ENCODE measurements at regions not wholly inside any gene's neighbourhood (a gene's known extent, or its start where the extent isn't known, plus 50 kb on each side); places are given as distances from the start of the nearest gene placed in this dataset.
"Not testable (repeated sequence)": the region's sequence is repeated elsewhere in the genome, so short reads cannot be mapped to it uniquely, and the experiment has no call there.

DNA sequence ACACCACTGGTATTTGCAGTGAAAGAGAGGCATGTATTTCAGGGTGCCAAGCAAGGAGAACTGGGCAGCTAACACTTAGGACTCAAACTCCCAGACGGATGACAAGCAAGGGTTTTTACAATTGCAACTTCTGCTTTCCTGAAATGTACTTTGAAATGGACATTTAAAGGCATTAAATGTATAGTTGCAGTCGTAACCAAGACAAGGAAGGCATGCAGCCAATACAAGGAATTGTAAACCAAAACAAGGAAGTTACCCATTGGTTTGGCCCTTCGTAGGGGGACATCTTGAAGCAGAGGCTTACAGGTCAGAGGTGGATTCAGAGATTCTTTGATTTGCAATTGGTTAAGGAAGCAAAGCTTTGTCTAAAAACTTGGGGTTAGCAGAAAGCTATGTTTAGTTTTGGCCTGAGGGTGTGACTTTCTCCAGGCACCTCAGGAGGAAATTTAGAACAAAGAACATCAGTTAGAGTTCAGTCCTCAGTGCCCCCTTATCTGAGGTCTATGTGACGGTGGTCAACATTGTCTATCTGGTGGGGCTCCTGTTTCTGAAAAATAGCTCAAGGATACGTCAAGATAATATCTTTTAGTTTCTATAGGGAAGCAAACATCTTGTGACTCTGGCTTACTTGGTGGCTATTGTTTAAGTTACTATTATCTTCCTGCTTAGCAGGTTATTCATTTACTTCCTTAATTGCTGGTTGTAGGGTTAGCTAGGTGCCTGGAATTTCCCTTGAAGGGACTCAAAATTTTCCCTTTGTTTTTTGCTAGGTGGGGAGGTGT, 266.0 kb downstream of the CD83 start:
- Mint-ChIP-seq H3K4me3 (ENCODE audit: unreplicated experiment) (no peak overlapping the region), H3K27me3 (ENCODE audit: unreplicated experiment) (peaks cover 70% of the 10 kb centered on the region), H3K9me3 (ENCODE audit: unreplicated experiment) (no peaks in the 10 kb centered on the region), H3K27ac (ENCODE audit: unreplicated experiment) (no peak overlapping the region), H3K36me3 (ENCODE audit: unreplicated experiment) (no peaks in the 10 kb centered on the region), H3K4me1 (ENCODE audit: unreplicated experiment) (no peaks in the 10 kb centered on the region)
- TF ChIP-seq, protein P1, sequence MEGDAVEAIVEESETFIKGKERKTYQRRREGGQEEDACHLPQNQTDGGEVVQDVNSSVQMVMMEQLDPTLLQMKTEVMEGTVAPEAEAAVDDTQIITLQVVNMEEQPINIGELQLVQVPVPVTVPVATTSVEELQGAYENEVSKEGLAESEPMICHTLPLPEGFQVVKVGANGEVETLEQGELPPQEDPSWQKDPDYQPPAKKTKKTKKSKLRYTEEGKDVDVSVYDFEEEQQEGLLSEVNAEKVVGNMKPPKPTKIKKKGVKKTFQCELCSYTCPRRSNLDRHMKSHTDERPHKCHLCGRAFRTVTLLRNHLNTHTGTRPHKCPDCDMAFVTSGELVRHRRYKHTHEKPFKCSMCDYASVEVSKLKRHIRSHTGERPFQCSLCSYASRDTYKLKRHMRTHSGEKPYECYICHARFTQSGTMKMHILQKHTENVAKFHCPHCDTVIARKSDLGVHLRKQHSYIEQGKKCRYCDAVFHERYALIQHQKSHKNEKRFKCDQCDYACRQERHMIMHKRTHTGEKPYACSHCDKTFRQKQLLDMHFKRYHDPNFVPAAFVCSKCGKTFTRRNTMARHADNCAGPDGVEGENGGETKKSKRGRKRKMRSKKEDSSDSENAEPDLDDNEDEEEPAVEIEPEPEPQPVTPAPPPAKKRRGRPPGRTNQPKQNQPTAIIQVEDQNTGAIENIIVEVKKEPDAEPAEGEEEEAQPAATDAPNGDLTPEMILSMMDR (IDR thresholded peaks at IDR 0.05) = no peak
- no peak for DNase-seq (ENCODE audit: extremely low spot score, unreplicated experiment)

DNA sequence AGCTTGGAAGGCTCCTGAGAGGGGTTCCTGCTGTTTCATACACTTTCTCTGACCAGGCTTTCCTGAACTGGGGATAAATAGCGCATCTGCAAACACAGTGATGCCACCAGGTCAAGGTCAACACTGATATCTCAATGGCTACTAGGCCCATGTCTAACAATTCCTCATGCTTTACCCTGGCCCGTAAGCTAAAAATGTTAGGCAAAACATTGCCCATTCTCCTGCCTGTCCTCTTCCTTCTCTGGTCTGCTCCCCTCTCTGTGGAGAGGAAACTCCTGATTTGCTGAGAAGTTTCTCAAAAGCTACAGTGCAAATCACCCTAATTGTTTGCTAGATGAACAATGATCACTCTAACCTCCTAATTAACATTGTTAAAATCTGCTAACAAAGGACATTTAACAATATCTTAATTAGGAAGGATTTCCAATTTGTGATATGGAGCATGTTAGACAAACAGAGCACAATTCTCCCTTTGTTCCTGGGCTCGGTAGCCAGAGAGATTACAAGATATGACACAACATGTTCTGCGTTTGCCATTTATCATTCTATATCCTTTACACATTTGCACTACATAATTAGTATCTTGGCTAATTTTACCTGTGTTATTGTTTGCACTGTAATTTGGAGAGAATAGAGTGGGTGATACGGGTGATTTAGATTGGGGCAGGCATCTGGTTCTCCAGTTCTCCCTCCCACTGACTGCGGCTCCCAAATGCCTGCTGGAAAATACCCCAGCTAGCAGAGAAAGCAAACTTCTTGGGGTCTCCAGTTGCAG, 266.8 kb downstream of the CD83 start:
- Mint-ChIP-seq H3K9me3 (ENCODE audit: unreplicated experiment) (no peaks in the 10 kb centered on the region), H3K4me3 (ENCODE audit: unreplicated experiment) (no peak overlapping the region), H3K27me3 (ENCODE audit: unreplicated experiment) (peaks cover 69% of the 10 kb centered on the region), H3K4me1 (ENCODE audit: unreplicated experiment) (no peaks in the 10 kb centered on the region), H3K27ac (ENCODE audit: unreplicated experiment) (no peak overlapping the region), H3K36me3 (ENCODE audit: unreplicated experiment) (no peaks in the 10 kb centered on the region)
- TF ChIP-seq, protein P1 (IDR thresholded peaks at IDR 0.05) = no peak
- no peak for DNase-seq (ENCODE audit: extremely low spot score, unreplicated experiment)

DNA sequence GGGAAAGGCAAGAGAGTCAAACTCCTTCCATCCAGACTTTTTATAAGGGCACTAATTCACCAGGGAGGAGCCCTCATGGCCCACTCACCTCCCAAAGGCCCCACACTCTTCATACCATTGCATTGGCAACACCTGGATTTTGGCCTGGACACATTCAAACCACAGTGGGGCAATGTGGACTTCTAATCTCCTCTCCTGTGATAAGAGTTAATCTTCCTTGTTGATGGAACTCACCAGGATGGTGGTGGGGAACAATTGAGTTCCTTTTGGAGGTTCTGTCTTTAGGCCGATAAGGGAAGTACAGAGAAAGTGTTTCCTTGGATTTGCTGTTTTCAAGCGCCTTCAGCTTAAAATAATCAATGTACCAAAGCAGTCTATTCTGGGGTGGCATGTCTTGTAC, 268.7 kb downstream of the CD83 start:
- Mint-ChIP-seq H3K27me3 (ENCODE audit: unreplicated experiment) (peaks cover 64% of the 10 kb centered on the region), H3K4me1 (ENCODE audit: unreplicated experiment) (no peaks in the 10 kb centered on the region), H3K27ac (ENCODE audit: unreplicated experiment) (no peak overlapping the region), H3K4me3 (ENCODE audit: unreplicated experiment) (no peak overlapping the region), H3K36me3 (ENCODE audit: unreplicated experiment) (no peaks in the 10 kb centered on the region), H3K9me3 (ENCODE audit: unreplicated experiment) (no peaks in the 10 kb centered on the region)
- DNase-seq (ENCODE audit: extremely low spot score, unreplicated experiment) = no peak
- TF ChIP-seq, protein P1 (IDR thresholded peaks at IDR 0.05) = no peak

DNA sequence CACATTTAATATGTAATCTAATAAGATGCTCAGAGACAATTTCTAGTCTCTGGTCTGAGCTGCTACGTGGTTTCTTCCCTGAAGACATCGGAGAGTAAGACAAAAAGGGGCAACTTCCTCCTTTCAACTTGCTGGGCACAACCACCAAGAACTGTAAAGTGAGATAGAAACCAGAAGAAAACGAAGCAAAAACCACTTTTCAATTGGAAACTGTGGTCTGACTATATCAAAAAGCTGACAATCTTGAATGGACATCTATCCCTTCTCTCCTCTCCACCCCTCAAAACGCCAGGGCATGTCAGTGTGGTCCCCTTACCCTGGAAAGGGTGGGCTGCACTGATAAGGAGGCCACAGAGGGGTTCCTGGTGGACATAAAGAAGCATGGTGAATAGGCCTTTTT, 269.1 kb downstream of the CD83 start:
- peaks cover 61% of the 10 kb centered on the region for H3K27me3 Mint-ChIP-seq (ENCODE audit: unreplicated experiment)
- DNase-seq (ENCODE audit: extremely low spot score, unreplicated experiment) = no peak
- H3K36me3 Mint-ChIP-seq (ENCODE audit: unreplicated experiment) = no peaks in the 10 kb centered on the region
- no peaks in the 10 kb centered on the region for H3K4me1 Mint-ChIP-seq (ENCODE audit: unreplicated experiment)
- H3K27ac Mint-ChIP-seq (ENCODE audit: unreplicated experiment) = no peak overlapping the region
- no peak overlapping the region for H3K4me3 Mint-ChIP-seq (ENCODE audit: unreplicated experiment)
- no peaks in the 10 kb centered on the region for H3K9me3 Mint-ChIP-seq (ENCODE audit: unreplicated experiment)
- TF ChIP-seq, protein P1 (IDR thresholded peaks at IDR 0.05) = no peak

DNA sequence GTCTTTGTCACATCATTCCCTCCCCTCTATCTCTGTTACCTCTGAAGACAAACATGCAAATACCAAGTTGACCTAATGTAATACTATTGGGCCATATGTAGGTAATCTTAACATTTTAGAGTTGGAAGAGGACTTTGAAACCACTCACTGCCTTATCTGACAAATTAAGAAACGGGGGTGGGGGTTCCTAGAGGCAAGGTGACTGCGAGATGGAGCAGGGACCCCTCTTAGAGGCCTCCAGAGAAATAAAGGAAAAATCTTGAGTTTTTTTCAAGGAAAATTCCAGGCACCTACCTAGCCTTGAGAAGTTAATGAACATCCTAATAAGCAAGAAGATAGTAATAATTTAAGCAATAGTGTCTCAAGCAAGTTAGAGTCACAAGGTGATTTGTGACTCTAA, 270.8 kb downstream of the CD83 start:
- TF ChIP-seq, protein P1 (IDR thresholded peaks at IDR 0.05) = no peak
- Mint-ChIP-seq H3K4me1 (ENCODE audit: unreplicated experiment) (no peaks in the 10 kb centered on the region), H3K4me3 (ENCODE audit: unreplicated experiment) (no peak overlapping the region), H3K27ac (ENCODE audit: unreplicated experiment) (no peak overlapping the region), H3K9me3 (ENCODE audit: unreplicated experiment) (no peaks in the 10 kb centered on the region), H3K27me3 (ENCODE audit: unreplicated experiment) (peaks cover 56% of the 10 kb centered on the region), H3K36me3 (ENCODE audit: unreplicated experiment) (no peaks in the 10 kb centered on the region)
- no peak for DNase-seq (ENCODE audit: extremely low spot score, unreplicated experiment)

DNA sequence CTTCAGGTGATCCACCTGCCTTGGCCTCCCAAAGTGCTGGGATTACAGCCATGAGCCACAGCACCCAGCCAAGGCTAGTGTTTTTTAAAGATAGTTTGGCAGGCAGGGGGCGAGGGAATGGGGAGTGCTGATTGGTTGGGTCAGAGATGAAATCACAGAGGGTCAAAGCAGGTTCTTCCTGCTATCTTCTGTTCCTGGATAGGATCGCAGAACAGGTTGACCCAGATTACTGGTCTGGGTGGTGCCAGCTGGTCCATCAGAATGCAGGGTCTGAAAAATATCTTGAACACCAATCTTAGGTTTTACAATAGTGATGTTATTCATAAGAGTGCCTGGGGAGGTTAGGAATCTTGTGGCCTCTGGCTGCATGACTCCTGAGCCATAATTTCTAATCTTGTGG, 272.2 kb downstream of the CD83 start:
- H3K4me1 Mint-ChIP-seq (ENCODE audit: unreplicated experiment); H3K36me3 Mint-ChIP-seq (ENCODE audit: unreplicated experiment); DNase-seq (ENCODE audit: extremely low spot score, unreplicated experiment); H3K27ac Mint-ChIP-seq (ENCODE audit: unreplicated experiment); H3K4me3 Mint-ChIP-seq (ENCODE audit: unreplicated experiment); H3K9me3 Mint-ChIP-seq (ENCODE audit: unreplicated experiment): not testable (repeated sequence)
- peaks cover 52% of the 10 kb centered on the region for H3K27me3 Mint-ChIP-seq (ENCODE audit: unreplicated experiment)

Data from osteocyte (in vitro differentiated cells).